ENCODE measurements at regions not wholly inside any gene's neighbourhood (a gene's known extent, or its start where the extent isn't known, plus 50 kb on each side); places are given as distances from the start of the nearest gene placed in this dataset.

- H2BK20ac ChIP-seq (ENCODE audit: low read depth, low read length), result no peak overlapping the region
- H4K91ac ChIP-seq (ENCODE audit: insufficient read depth, low read depth, low read length), result no peak overlapping the region
- no peak for DNase-seq
- TF ChIP-seq NFE2L2 (IDR thresholded peaks at IDR 0.05; ENCODE audit: low read depth, low read length) (no peak), BHLHE40 (IDR thresholded peaks at IDR 0.05; ENCODE audit: low read depth, low read length) (no peak), FOS (IDR thresholded peaks at IDR 0.05; ENCODE audit: low read depth, low read length) (no peak), CHD1 (IDR thresholded peaks at IDR 0.05; ENCODE audit: low read depth, low read length) (no peak), RAD21 (IDR thresholded peaks at IDR 0.05; ENCODE audit: low read length) (no peak), CTCF (conservative IDR thresholded peaks at IDR 0.05; ENCODE audit: low read depth, low read length) (no peak), MAFK (IDR thresholded peaks at IDR 0.05; ENCODE audit: low read depth, low read length) (no peak), POLR2A (IDR thresholded peaks at IDR 0.05; ENCODE audit: low read depth, low read length) (no peak), RFX5 (IDR thresholded peaks at IDR 0.05; ENCODE audit: low read depth, low read length) (no peak), MXI1 (IDR thresholded peaks at IDR 0.05; ENCODE audit: borderline replicate concordance, low read depth, low read length) (no peak), SMC3 (IDR thresholded peaks at IDR 0.05; ENCODE audit: low read depth, low read length) (no peak), MAZ (IDR thresholded peaks at IDR 0.05; ENCODE audit: borderline replicate concordance, low read depth, low read length) (no peak)
- TF ChIP-seq, protein P1, sequence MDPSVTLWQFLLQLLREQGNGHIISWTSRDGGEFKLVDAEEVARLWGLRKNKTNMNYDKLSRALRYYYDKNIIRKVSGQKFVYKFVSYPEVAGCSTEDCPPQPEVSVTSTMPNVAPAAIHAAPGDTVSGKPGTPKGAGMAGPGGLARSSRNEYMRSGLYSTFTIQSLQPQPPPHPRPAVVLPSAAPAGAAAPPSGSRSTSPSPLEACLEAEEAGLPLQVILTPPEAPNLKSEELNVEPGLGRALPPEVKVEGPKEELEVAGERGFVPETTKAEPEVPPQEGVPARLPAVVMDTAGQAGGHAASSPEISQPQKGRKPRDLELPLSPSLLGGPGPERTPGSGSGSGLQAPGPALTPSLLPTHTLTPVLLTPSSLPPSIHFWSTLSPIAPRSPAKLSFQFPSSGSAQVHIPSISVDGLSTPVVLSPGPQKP (IDR thresholded peaks at IDR 0.05; ENCODE audit: borderline replicate concordance, low read depth, low read length), result no peak
- TF ChIP-seq, protein P2, sequence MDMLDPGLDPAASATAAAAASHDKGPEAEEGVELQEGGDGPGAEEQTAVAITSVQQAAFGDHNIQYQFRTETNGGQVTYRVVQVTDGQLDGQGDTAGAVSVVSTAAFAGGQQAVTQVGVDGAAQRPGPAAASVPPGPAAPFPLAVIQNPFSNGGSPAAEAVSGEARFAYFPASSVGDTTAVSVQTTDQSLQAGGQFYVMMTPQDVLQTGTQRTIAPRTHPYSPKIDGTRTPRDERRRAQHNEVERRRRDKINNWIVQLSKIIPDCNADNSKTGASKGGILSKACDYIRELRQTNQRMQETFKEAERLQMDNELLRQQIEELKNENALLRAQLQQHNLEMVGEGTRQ (IDR thresholded peaks at IDR 0.05; ENCODE audit: low read depth, low read length), result no peak
- H3K18ac ChIP-seq (ENCODE audit: low read depth, low read length), result no peak overlapping the region
- H3K4ac ChIP-seq (ENCODE audit: low read depth, low read length), result no peak overlapping the region
- ATAC-seq (ENCODE audit: low read depth), result no peak
- in situ Hi-C loops (cut with MboI; ENCODE audit: low sequenced_read_pairs) (loop anchor here (25.0 kb wide), 1 partner anchor 490 kb away; no protein-coding TSS in a partner anchor), dilution Hi-C loops (cut with HindIII; ENCODE audit: low sequenced_read_pairs, unreplicated experiment) (no loop called here), intact Hi-C loops (cut with micrococcal nuclease) (no loop called here)
- H3K36me3 ChIP-seq (ENCODE audit: control insufficient read depth, insufficient read depth, low read length), result no peaks in the 10 kb centered on the region
- no peak overlapping the region for H3K14ac ChIP-seq (replicated peaks; ENCODE audit: low read depth, low read length)
- no peak overlapping the region for H3K56ac ChIP-seq (ENCODE audit: extremely low read depth, insufficient read depth, low read length)
- BruUV-seq (replicated peaks), result no TSS peak
- H3K9me1 ChIP-seq (ENCODE audit: insufficient read depth, low read length), result 0 out of 2 replicates have a peak, but pooled peaks cover 3% of the 10 kb centered on the region
- H3K9me3 ChIP-seq (ENCODE audit: control insufficient read depth, insufficient read depth, low read length), result no peaks in the 10 kb centered on the region
- no peak overlapping the region for H3K4me3 ChIP-seq (ENCODE audit: insufficient read depth, low read depth, low read length)
- no peaks in the 10 kb centered on the region for H3K4me1 ChIP-seq (ENCODE audit: control insufficient read depth, insufficient read depth, low read length)
- ChIA-PET CTCF (interaction anchor here (1.2 to 1.3 kb wide), 2 partner anchors 162 to 164 kb away, joined by 5 to 7 read pairs; no protein-coding TSS in a partner anchor), POLR2A (ENCODE audit: unreplicated experiment) (no interaction called here)
- no peak overlapping the region for H2BK5ac ChIP-seq (ENCODE audit: low read depth, low read length, poor library complexity, severe bottlenecking)
- H3K27me3 ChIP-seq (ENCODE audit: control insufficient read depth, insufficient read depth, low read length), result peaks cover 4% of the 10 kb centered on the region
- no peak overlapping the region for H4K8ac ChIP-seq (ENCODE audit: low read depth in 2 of 2, low read length in 2 of 2)
- no peak overlapping the region for H4K5ac ChIP-seq (ENCODE audit: low read depth, low read length)
- H3K23ac ChIP-seq (ENCODE audit: low read depth, low read length), result no peak overlapping the region
- no peak overlapping the region for H3K9ac ChIP-seq (ENCODE audit: low read depth, low read length)
- H4K20me1 ChIP-seq (ENCODE audit: insufficient read depth, low read length), result no peaks in the 10 kb centered on the region
- no peak overlapping the region for H2AK5ac ChIP-seq (ENCODE audit: low read depth, low read length)
- no peak overlapping the region for H2BK120ac ChIP-seq (ENCODE audit: low read depth, low read length)
- no peak overlapping the region for H3K4me2 ChIP-seq (ENCODE audit: low read depth, low read length)
- no peak overlapping the region for H3K27ac ChIP-seq (ENCODE audit: insufficient read depth, low read length)
- H2AK9ac ChIP-seq (replicated peaks; ENCODE audit: low read depth, low read length, poor library complexity), result peak overlapping the region; percentile 52
- peaks cover 0 to 3% of the 10 kb centered on the region in 2 experiments; a peak in 1 of 4 replicates for H3K79me1 ChIP-seq (ENCODE audit: low read depth in 1 of 2, low read length in 2 of 2)
- 60% methylated on average over 1 of the region's 6 CpGs; no CpG with 5 or more reads in 1 of the 2 experiments for WGBS, 2 experiments (ENCODE audit: extremely low coverage in 2 of 2, insufficient read length in 1 of 2)
- no peak overlapping the region for H2AFZ ChIP-seq (replicated peaks; ENCODE audit: low read length, poor library complexity)
- no peak overlapping the region for H2BK15ac ChIP-seq (ENCODE audit: low read depth, low read length)
Measured at GRCh38 chr1:43077273-43077672, 94.8 kb downstream of the EBNA1BP2 start.
